ENCODE measurements at regions not wholly inside any gene's neighbourhood (a gene's known extent, or its start where the extent isn't known, plus 50 kb on each side); places are given as distances from the start of the nearest gene placed in this dataset.

- DNase-seq = no peak
Observed at GRCh38 chr2:120809609-120810440, 74.2 kb downstream of the GLI2 start.

GRCh38 chr2:120810639-120811038 lies 75.0 kb downstream of the GLI2 start:
- no peak for DNase-seq

GRCh38 chr2:120812866-120813265 lies 77.2 kb downstream of the GLI2 start:
- no peak for DNase-seq

GRCh38 chr2:120814352-120814751 lies 78.7 kb downstream of the GLI2 start:
- DNase-seq = no peak

- no peak for DNase-seq
Observed at GRCh38 chr2:120815292-120815691, 79.6 kb downstream of the GLI2 start.

- DNase-seq = no peak
Observed at GRCh38 chr2:120817136-120817955, 81.7 kb downstream of the GLI2 start.

- no peak for DNase-seq
Observed at GRCh38 chr2:120817956-120818325, 82.3 kb downstream of the GLI2 start.

- DNase-seq = no peak
Observed at GRCh38 chr2:120818441-120818920, 82.8 kb downstream of the GLI2 start.

GRCh38 chr2:120819720-120820210 lies 84.1 kb downstream of the GLI2 start:
- DNase-seq = no peak

- DNase-seq = no peak
Observed at GRCh38 chr2:120820263-120820952, 84.7 kb downstream of the GLI2 start.

GRCh38 chr2:120820953-120821279 lies 85.2 kb downstream of the GLI2 start:
- no peak for DNase-seq

GRCh38 chr2:120821446-120822160 lies 85.9 kb downstream of the GLI2 start:
- no peak for DNase-seq

- no peak for DNase-seq
Observed at GRCh38 chr2:120822933-120823332, 87.3 kb downstream of the GLI2 start.

GRCh38 chr2:120823551-120823950 lies 87.9 kb downstream of the GLI2 start:
- no peak for DNase-seq

- DNase-seq = no peak
Observed at GRCh38 chr2:120824246-120824645, 88.6 kb downstream of the GLI2 start.

- DNase-seq = no peak
Observed at GRCh38 chr2:120825370-120826259, 89.9 kb downstream of the GLI2 start.

GRCh38 chr2:120826260-120826648 lies 90.6 kb downstream of the GLI2 start:
- DNase-seq = no peak

- DNase-seq = no peak
Observed at GRCh38 chr2:120826716-120827410, 91.2 kb downstream of the GLI2 start.

- no peak for DNase-seq
Observed at GRCh38 chr2:120828066-120828465, 92.4 kb downstream of the GLI2 start.

GRCh38 chr2:120828829-120829632 lies 93.4 kb downstream of the GLI2 start:
- no peak for DNase-seq
